ENCODE measurements at regions not wholly inside any gene's neighbourhood (a gene's known extent, or its start where the extent isn't known, plus 50 kb on each side); places are given as distances from the start of the nearest gene placed in this dataset.

DNA sequence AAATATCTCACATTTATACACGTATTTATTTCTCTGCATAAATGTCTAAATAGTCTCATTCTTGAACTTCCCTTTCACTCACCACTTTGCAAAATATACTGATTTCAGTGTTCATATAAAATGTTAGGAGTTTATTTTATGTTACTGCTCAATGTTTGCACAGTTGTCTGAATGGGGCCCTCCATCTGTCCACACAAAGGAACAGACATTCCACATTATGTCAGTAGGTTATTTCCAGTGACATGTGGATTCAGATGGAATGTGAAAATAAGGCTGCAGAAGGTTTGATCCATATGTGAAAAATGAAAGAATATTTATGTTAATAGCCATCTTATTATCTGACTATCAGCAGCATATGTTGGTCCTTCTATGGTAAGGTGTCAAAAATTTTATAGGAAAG, 994.4 kb upstream of the SEL1L start:
- H3K36me3 ChIP-seq (ENCODE audit: control insufficient read depth, insufficient read depth, low read length) = no peaks in the 10 kb centered on the region
- no peaks in the 10 kb centered on the region for H3K27me3 ChIP-seq (ENCODE audit: control insufficient read depth, insufficient read depth, low read length)
- no peak for DNase-seq (ENCODE audit: low read depth)
- TF ChIP-seq, protein P1, sequence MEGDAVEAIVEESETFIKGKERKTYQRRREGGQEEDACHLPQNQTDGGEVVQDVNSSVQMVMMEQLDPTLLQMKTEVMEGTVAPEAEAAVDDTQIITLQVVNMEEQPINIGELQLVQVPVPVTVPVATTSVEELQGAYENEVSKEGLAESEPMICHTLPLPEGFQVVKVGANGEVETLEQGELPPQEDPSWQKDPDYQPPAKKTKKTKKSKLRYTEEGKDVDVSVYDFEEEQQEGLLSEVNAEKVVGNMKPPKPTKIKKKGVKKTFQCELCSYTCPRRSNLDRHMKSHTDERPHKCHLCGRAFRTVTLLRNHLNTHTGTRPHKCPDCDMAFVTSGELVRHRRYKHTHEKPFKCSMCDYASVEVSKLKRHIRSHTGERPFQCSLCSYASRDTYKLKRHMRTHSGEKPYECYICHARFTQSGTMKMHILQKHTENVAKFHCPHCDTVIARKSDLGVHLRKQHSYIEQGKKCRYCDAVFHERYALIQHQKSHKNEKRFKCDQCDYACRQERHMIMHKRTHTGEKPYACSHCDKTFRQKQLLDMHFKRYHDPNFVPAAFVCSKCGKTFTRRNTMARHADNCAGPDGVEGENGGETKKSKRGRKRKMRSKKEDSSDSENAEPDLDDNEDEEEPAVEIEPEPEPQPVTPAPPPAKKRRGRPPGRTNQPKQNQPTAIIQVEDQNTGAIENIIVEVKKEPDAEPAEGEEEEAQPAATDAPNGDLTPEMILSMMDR (IDR thresholded peaks at IDR 0.05; ENCODE audit: insufficient read depth, low read length, poor library complexity, severe bottlenecking) = no peak
- no peak overlapping the region for H3K4me3 ChIP-seq (ENCODE audit: low read depth, low read length)

DNA sequence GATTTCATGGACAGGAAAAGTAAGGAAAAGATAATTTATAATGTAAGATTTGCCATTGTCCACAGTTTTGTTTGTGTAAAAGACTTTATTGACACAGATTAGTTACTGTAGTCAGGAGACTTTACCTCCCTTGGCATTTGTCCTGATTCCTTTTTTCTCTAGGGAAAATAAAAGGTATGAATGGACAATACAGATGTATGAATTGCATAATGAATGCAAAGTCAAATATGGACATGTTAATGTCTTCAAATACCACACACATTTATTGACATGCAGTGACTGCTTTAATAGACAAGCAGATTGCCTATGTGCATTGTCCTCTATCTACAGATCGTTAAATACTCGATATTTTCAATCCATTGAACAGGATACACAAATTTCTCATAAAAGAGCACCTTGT, 999.7 kb upstream of the SEL1L start:
- Histone ChIP-seq H3K36me3 (ENCODE audit: control insufficient read depth, insufficient read depth, low read length) (no peaks in the 10 kb centered on the region), H3K27me3 (ENCODE audit: control insufficient read depth, insufficient read depth, low read length) (no peaks in the 10 kb centered on the region), H3K4me3 (ENCODE audit: low read depth, low read length) (no peak overlapping the region)
- TF ChIP-seq, protein P1 (IDR thresholded peaks at IDR 0.05; ENCODE audit: insufficient read depth, low read length, poor library complexity, severe bottlenecking) = no peak
- DNase-seq (ENCODE audit: low read depth) = no peak

DNA sequence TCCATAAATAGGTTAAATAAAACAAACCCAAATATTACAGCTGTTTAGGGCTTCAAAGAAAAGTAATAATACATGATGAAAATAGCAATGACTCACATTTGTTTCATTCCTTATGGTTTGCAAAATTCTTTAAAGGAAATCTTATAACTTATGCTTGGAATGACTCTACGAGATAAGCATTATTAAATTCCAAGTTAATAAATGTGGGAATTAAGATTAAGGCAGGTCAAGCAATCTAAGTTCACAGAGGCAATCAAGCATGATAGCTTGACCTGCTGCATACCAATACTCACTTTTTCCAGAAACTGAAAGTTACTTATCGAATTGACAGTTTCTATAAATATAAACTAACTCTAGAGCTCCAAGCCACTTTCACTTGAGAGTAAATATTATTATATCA, 1002.9 kb upstream of the SEL1L start:
- no peaks in the 10 kb centered on the region for H3K36me3 ChIP-seq (ENCODE audit: control insufficient read depth, insufficient read depth, low read length)
- H3K4me3 ChIP-seq (ENCODE audit: low read depth, low read length) = no peak overlapping the region
- TF ChIP-seq, protein P1 (IDR thresholded peaks at IDR 0.05; ENCODE audit: insufficient read depth, low read length, poor library complexity, severe bottlenecking) = no peak
- H3K27me3 ChIP-seq (ENCODE audit: control insufficient read depth, insufficient read depth, low read length) = no peaks in the 10 kb centered on the region
- DNase-seq (ENCODE audit: low read depth) = no peak

DNA sequence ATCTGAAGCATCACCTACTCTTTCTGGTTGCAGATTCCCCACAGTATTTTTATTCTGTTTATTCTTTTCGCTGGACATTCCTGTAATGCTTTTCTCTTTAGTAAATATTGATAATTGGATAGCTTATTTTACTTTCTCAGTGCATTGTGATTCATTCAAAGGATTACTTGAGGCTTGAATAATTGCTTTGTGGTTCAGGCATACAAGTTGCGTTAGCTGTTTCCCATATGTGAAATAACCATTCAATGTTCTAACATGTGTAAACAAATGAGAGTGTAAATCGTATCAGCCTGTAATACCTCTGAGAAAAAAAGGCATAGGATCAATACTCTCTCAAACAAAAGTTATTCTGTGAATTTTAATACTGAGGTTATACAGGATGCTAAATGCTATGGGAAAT, 1004.2 kb upstream of the SEL1L start:
- Histone ChIP-seq H3K4me3 (ENCODE audit: low read depth, low read length) (no peak overlapping the region), H3K27me3 (ENCODE audit: control insufficient read depth, insufficient read depth, low read length) (no peaks in the 10 kb centered on the region), H3K36me3 (ENCODE audit: control insufficient read depth, insufficient read depth, low read length) (no peaks in the 10 kb centered on the region)
- TF ChIP-seq, protein P1 (IDR thresholded peaks at IDR 0.05; ENCODE audit: insufficient read depth, low read length, poor library complexity, severe bottlenecking) = no peak
- no peak for DNase-seq (ENCODE audit: low read depth)

DNA sequence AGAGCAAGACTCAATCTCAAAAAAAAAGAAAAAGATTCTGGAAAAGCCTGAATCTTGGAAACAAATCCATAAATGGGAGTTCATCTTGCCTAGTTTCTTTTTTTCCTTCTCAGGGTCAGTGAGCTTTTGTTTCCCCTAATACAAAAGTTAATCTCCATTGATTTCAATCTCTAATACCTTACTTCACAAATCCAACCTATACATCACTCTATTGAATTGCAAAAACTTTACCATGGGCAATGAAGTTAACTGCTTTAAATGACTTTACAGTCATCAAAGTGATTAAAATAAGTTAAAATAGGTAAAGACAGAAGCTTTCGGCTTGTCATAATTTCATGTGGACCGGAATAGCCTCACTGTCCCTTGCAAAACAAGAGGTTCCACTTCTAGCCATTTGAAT, 1012.7 kb upstream of the SEL1L start:
- TF ChIP-seq, protein P1 (IDR thresholded peaks at IDR 0.05; ENCODE audit: insufficient read depth, low read length, poor library complexity, severe bottlenecking) = no peak
- no peak for DNase-seq (ENCODE audit: low read depth)
- no peaks in the 10 kb centered on the region for H3K27me3 ChIP-seq (ENCODE audit: control insufficient read depth, insufficient read depth, low read length)

DNA sequence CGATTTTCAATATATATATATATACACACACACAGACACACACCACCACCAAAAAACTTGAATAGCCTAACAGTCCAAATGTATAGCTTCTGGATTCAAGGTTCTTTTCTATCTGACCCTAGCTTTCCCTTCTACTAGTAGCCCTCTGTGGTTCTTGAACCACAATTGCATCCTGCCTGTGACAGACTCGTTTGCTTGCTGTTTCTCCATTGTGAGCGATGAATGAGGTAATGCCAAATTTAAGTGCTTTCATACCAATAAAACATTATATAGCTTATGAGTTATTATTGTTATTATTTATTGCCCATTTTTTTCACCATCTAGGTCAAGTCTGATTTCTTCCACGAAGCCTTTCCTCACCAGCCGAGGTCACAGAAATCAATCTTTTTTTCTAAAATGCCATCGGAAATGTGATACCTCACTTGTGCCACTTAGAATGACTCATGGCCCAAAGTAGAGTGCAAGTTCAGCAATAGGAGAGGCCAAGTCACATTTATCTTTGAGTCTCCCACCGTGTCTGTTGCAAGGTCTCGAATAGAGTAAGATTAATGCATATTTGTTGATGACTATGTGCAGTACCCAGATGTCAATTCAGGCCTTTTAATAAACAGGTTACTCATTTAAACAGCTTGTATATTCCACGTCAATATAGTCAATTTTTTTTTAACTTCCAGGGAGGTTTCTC, 1015.8 kb upstream of the SEL1L start:
- no peak for DNase-seq (ENCODE audit: low read depth)
- Histone ChIP-seq H3K36me3 (ENCODE audit: control insufficient read depth, insufficient read depth, low read length) (no peaks in the 10 kb centered on the region), H3K4me3 (ENCODE audit: low read depth, low read length) (no peak overlapping the region), H3K27me3 (ENCODE audit: control insufficient read depth, insufficient read depth, low read length) (no peaks in the 10 kb centered on the region)
- TF ChIP-seq, protein P1 (IDR thresholded peaks at IDR 0.05; ENCODE audit: insufficient read depth, low read length, poor library complexity, severe bottlenecking) = no peak

More for the DNA sequence above, 1012.7 kb upstream of the SEL1L start:
- Histone ChIP-seq H3K36me3 (ENCODE audit: control insufficient read depth, insufficient read depth, low read length) (no peaks in the 10 kb centered on the region), H3K4me3 (ENCODE audit: low read depth, low read length) (no peak overlapping the region)

All from kidney epithelial cell (primary cell).